ENCODE measurements at regions not wholly inside any gene's neighbourhood (a gene's known extent, or its start where the extent isn't known, plus 50 kb on each side); places are given as distances from the start of the nearest gene placed in this dataset.

GRCh38 chr9:26459959-26460358 lies 432.6 kb downstream of the CAAP1 start:
- no peak for TF ChIP-seq CTCF (conservative IDR thresholded peaks at IDR 0.05; ENCODE audit: low read depth, low read length)
- no peak for DNase-seq (ENCODE audit: low read depth)
- no peak overlapping the region for H3K4me3 ChIP-seq (ENCODE audit: low read length)

DNA sequence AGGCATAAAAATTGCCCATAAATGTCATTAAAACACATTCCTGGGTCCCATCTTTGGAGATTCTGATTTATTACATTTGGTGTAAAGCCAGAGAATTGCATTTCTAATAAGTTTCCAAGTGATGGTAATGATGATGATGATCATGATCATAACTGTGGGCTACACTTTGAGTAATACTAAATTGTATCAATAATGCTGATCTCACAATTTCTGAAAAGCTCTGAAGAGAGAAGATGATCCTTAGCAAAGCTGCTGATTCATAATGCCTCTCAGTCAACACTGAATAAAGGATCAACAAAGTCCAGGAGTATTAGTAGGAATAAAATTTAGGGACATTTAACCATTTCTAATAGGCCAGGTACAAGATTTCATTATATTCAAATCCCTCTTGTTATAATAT lies 434.5 kb downstream of the CAAP1 start:
- DNase-seq (ENCODE audit: low read depth): no peak
- no peak for TF ChIP-seq CTCF (conservative IDR thresholded peaks at IDR 0.05; ENCODE audit: low read depth, low read length)
- H3K4me3 ChIP-seq (ENCODE audit: low read length): no peak overlapping the region

- no peak for TF ChIP-seq CTCF (conservative IDR thresholded peaks at IDR 0.05; ENCODE audit: low read depth, low read length)
- no peak overlapping the region for H3K4me3 ChIP-seq (ENCODE audit: low read length)
- no peak for DNase-seq (ENCODE audit: low read depth)
Measured at GRCh38 chr9:26457151-26457550, 435.5 kb downstream of the CAAP1 start.

DNA sequence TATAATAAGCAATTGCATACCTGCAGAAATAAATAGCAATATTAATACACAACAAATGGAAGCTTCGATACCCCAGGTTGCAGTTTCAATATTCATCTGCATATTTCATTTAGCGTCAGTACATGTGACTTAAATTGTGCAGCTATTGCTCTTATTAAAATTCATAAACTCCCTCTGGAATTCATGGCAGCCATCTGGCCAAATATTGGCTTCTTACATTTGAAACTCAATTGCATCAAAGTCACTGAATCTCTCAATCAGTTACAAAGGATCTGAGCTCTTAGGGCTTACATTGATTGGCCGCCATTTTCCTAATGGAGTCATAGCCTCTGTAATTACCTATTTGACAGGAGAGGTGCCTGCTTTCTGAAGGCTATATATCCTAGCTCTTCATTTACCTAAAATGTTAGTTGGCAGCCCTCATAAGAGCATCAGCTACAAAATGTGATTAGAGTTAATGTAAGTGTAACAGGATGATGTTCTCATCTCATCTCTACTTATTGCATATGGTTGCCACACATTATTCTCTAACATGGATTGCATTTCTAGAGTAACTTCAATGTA lies 453.5 kb downstream of the CAAP1 start:
- no peak for TF ChIP-seq CTCF (conservative IDR thresholded peaks at IDR 0.05; ENCODE audit: low read depth, low read length)
- DNase-seq (ENCODE audit: low read depth): no peak

DNA sequence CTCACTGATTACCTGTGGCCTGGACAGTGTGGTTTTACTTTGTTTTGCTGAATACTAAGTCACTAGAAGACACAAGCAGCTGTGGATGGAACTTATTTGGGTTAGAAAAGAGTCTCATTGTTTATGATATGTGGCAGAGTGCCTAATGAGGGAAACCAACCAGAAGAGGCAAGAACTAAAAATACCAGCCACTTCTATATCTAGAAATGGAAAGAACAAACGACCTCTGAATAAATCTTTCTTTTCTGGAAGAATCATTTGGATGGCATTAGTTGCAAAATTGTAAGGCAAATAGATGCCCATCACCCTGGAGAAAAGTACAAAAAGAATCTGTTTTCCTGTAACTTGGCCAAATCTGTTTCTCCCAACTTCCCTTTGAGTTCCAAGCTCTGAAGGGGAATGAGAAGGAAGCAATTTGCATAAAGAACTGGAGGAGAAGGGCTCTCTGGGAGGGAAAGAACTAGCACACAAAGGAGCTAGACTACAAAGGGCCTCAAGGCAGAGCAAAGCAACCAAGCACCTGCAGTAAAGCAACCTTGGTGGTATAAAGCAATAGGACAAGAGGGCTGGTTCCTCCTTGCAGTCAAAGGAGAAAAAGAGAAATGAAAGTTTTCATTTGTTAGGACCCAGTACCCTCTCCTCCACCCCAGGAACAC lies 455.4 kb downstream of the CAAP1 start:
- no peak for DNase-seq (ENCODE audit: low read depth)
- no peak overlapping the region for H3K4me3 ChIP-seq (ENCODE audit: low read length)
- no peak for TF ChIP-seq CTCF (conservative IDR thresholded peaks at IDR 0.05; ENCODE audit: low read depth, low read length)

More for the DNA sequence above, 453.5 kb downstream of the CAAP1 start:
- no peak overlapping the region for H3K4me3 ChIP-seq (ENCODE audit: low read length)

GRCh38 chr9:26426551-26427131 lies 466.0 kb downstream of the CAAP1 start:
- DNase-seq (ENCODE audit: low read depth): no peak
- no peak for TF ChIP-seq CTCF (conservative IDR thresholded peaks at IDR 0.05; ENCODE audit: low read depth, low read length)
- H3K4me3 ChIP-seq (ENCODE audit: low read length): no peak overlapping the region

- TF ChIP-seq CTCF (conservative IDR thresholded peaks at IDR 0.05; ENCODE audit: low read depth, low read length): no peak
- no peak overlapping the region for H3K4me3 ChIP-seq (ENCODE audit: low read length)
- no peak for DNase-seq (ENCODE audit: low read depth)
Measured at GRCh38 chr9:26418480-26418879, 474.1 kb downstream of the CAAP1 start.

Data from retinal pigment epithelial cell (primary cell).